ENCODE measurements at regions not wholly inside any gene's neighbourhood (a gene's known extent, or its start where the extent isn't known, plus 50 kb on each side); places are given as distances from the start of the nearest gene placed in this dataset.

- TF ChIP-seq CTCF (IDR thresholded peaks at IDR 0.05; ENCODE audit: low read depth, low read length, missing input control) (no peak), SP1 (IDR thresholded peaks at IDR 0.05) (no peak), TAF1 (conservative IDR thresholded peaks at IDR 0.05) (no peak), GABPA (IDR thresholded peaks at IDR 0.05 in 1 of 2, conservative IDR thresholded peaks at IDR 0.05 in 1 of 2) (no peak), YY1 (IDR thresholded peaks at IDR 0.05) (no peak), RAD21 (IDR thresholded peaks at IDR 0.05) (no peak), HNF4G (IDR thresholded peaks at IDR 0.05) (no peak), ZBTB33 (IDR thresholded peaks at IDR 0.05) (no peak), REST (IDR thresholded peaks at IDR 0.05) (no peak), JUND (IDR thresholded peaks at IDR 0.05) (no peak), MAX (IDR thresholded peaks at IDR 0.05) (no peak), ATF3 (IDR thresholded peaks at IDR 0.05) (no peak), RXRA (IDR thresholded peaks at IDR 0.05) (no peak)
These were observed 447.0 kb upstream of the ID2 start for GRCh38 chr2:8234757-8235374.
